A549 (cell line): ENCODE measurements at regions not wholly inside any gene's neighbourhood (a gene's known extent, or its start where the extent isn't known, plus 50 kb on each side); places are given as distances from the start of the nearest gene placed in this dataset.

Source experiments
- ATAC-seq, 2 experiments: fragments of 200-7000 bp in 1 of 2; fragments of >200 bp in 1 of 2; cut with Nextera tagmentation in 1 of 2; cut with Tn5 transposase in 1 of 2; 3 replicates each; pipeline versions ENCODE4 v1.8.0 to v1.9.1; 2018 to 2020; ENCODE audit warnings: mild to moderate bottlenecking in 1 of 2, moderate library complexity in 1 of 2
- CTCF ChIA-PET: fragments of 300-600 bp; sonication (Branson Sonifier 250); formaldehyde crosslinking; extraction: SDS; loops from one replicate; lab custom pipeline; 2021; ENCODE audit warnings: antibody characterized with exemption, inconsistent platforms; lab: Yijun Ruan, JAX
- POLR2A ChIA-PET: fragments of 350-600 bp; formaldehyde crosslinking; extraction: SDS; loops from one replicate; lab custom pipeline; 2021; ENCODE audit warnings: antibody characterized with exemption, inconsistent platforms; lab: Yijun Ruan, JAX
- DNase-seq, 2 experiments: peaks; one replicate each; pipeline versions ENCODE4 v3.0.0 to v3.0.0-alpha.2; 2011 to 2016; ENCODE audit warnings: low read depth in 1 of 2, low spot score in 1 of 2
- FAIRE-seq: peaks from 2 replicates; lab custom pipeline; 2011; peaks lifted over from hg19 to GRCh38; lab: Jason Lieb, UNC
- H3K27ac ChIP-seq, 2 experiments: fragments of >200 bp; sonication (Bioruptor Twin); formaldehyde crosslinking; 3 replicates each; pipeline ENCODE4 v1.5.1; 2016 to 2017
- H3K4me1 ChIP-seq: fragments of >200 bp; sonication (Bioruptor Twin); formaldehyde crosslinking; 3 replicates; pipeline ENCODE4 v1.6.1; 2016
- H3K4me2 ChIP-seq: fragments of >200 bp; sonication (Bioruptor Twin); formaldehyde crosslinking; 3 replicates; pipeline ENCODE4 v1.6.1; 2016
- H3K4me3 ChIP-seq: fragments of >200 bp; sonication (Bioruptor Twin); formaldehyde crosslinking; 3 replicates; pipeline ENCODE4 v1.5.1; 2016
- H3K9me3 ChIP-seq: fragments of >200 bp; sonication (Bioruptor Twin); formaldehyde crosslinking; 3 replicates; pipeline ENCODE4 v1.6.1; 2016
- CBX2 ChIP-seq: fragments of 200-600 bp; sonication (generic); IDR thresholded peaks from 2 replicates; pipeline ENCODE4 v1.6.1; 2016; ENCODE audit warnings: low read depth, mild to moderate bottlenecking, borderline replicate concordance
- CBX8 ChIP-seq: fragments of 200-600 bp; sonication (generic); IDR thresholded peaks from 2 replicates; pipeline ENCODE4 v1.6.1; 2016
- CEBPB ChIP-seq, 2 experiments: fragments of >200 bp in 1 of 2; sonication (Bioruptor Twin) in 1 of 2; formaldehyde crosslinking in 1 of 2; IDR thresholded peaks; 2 replicates each; pipeline ENCODE4 v1.6.1; 2012 to 2016
- CHD2 ChIP-seq: fragments of 150-350 bp; IDR thresholded peaks from 2 replicates; pipeline ENCODE4 v1.6.1; 2014; ENCODE audit warnings: low read length; ENCODE audit not compliant: partially characterized antibody
- ELK1 ChIP-seq: fragments of 150-350 bp; IDR thresholded peaks from 2 replicates; pipeline ENCODE4 v1.6.1; 2014; ENCODE audit warnings: low read depth, mild to moderate bottlenecking, low read length
- EP300 ChIP-seq, 2 experiments: fragments of >200 bp; sonication (Bioruptor Twin); formaldehyde crosslinking; IDR thresholded peaks; 2 replicates in 1 of 2; 3 replicates in 1 of 2; pipeline ENCODE4 v1.6.1; 2016 to 2017
- FOSL2 ChIP-seq, 2 experiments: fragments of 450-650 bp in 1 of 2; fragments of >200 bp in 1 of 2; sonication (Bioruptor Twin) in 1 of 2; formaldehyde crosslinking; IDR thresholded peaks; 2 replicates each; pipeline versions ENCODE4 v1.5.0 to v1.6.1; 2016 to 2020; ENCODE audit warnings: mild to moderate bottlenecking in 1 of 2, moderate library complexity in 1 of 2
- FOXS1 ChIP-seq: fragments of 250-450 bp; sonication (Bioruptor Pico); IDR thresholded peaks from 2 replicates; pipeline ENCODE4 v1.5.0; 2020; ENCODE audit warnings: mild to moderate bottlenecking, moderate library complexity
- HDAC2 ChIP-seq: fragments of 200-600 bp; sonication (generic); IDR thresholded peaks from 2 replicates; pipeline ENCODE4 v1.6.1; 2016
- HES2 ChIP-seq: fragments of >200 bp; sonication (Bioruptor Twin); formaldehyde crosslinking; IDR thresholded peaks from 2 replicates; pipeline ENCODE4 v1.6.1; 2016
- HMGXB4 ChIP-seq: fragments of 250-450 bp; sonication (Bioruptor Pico); IDR thresholded peaks from 2 replicates; pipeline ENCODE4 v1.5.0; 2021; ENCODE audit warnings: mild to moderate bottlenecking, moderate library complexity, borderline replicate concordance
- HOXB5 ChIP-seq: fragments of 250-450 bp; sonication (Bioruptor Pico); IDR thresholded peaks from 2 replicates; pipeline ENCODE4 v1.5.0; 2020; ENCODE audit warnings: mild to moderate bottlenecking, moderate library complexity
- JUN ChIP-seq, 2 experiments: fragments of >200 bp; sonication (Bioruptor Twin); formaldehyde crosslinking; IDR thresholded peaks; 2 replicates in 1 of 2; 3 replicates in 1 of 2; pipeline ENCODE4 v1.6.1; 2016 to 2017
- JUNB ChIP-seq: fragments of >200 bp; sonication (Bioruptor Twin); formaldehyde crosslinking; IDR thresholded peaks from 2 replicates; pipeline ENCODE4 v1.6.1; 2016
- KDM1A ChIP-seq: fragments of 200-600 bp; sonication (generic); IDR thresholded peaks from 2 replicates; pipeline ENCODE4 v1.6.1; 2016; ENCODE audit warnings: low read depth, mild to moderate bottlenecking
- KDM5A ChIP-seq: fragments of 200-600 bp; sonication (generic); IDR thresholded peaks from 2 replicates; pipeline ENCODE4 v1.6.1; 2016; ENCODE audit warnings: antibody characterized with exemption, mild to moderate bottlenecking
- MYC ChIP-seq: IDR thresholded peaks from 2 replicates; pipeline ENCODE4 v1.6.1; 2012; ENCODE audit warnings: mild to moderate bottlenecking, inconsistent platforms, low read length, improper control_type of control experiment, borderline replicate concordance
- NPAS2 ChIP-seq: fragments of 250-450 bp; sonication (Bioruptor Pico); IDR thresholded peaks from 2 replicates; pipeline ENCODE4 v1.8.0; 2022; ENCODE audit warnings: mild to moderate bottlenecking, moderate library complexity, borderline replicate concordance
- PBX3 ChIP-seq: IDR thresholded peaks from 2 replicates; pipeline ENCODE4 v1.6.1; 2012
- POLR2A ChIP-seq: IDR thresholded peaks from 2 replicates; pipeline ENCODE4 v1.6.1; 2012; ENCODE audit warnings: mild to moderate bottlenecking, low read length
- POLR2AphosphoS2 ChIP-seq: conservative IDR thresholded peaks from 2 replicates; pipeline ENCODE4 v1.6.1; 2012; ENCODE audit warnings: low read length, improper control_type of control experiment, inconsistent platforms
- RARB ChIP-seq: fragments of 250-450 bp; sonication (Bioruptor Pico); IDR thresholded peaks from 2 replicates; pipeline ENCODE4 v1.8.0; 2021; ENCODE audit warnings: mild to moderate bottlenecking, moderate library complexity
- RCOR1 ChIP-seq: fragments of 150-350 bp; IDR thresholded peaks from 2 replicates; pipeline ENCODE4 v1.6.1; 2014; ENCODE audit warnings: antibody characterized with exemption, low read length, low read depth
- RFX5 ChIP-seq: fragments of 450-650 bp; IDR thresholded peaks from 2 replicates; pipeline ENCODE4 v1.7.1; 2014; ENCODE audit warnings: antibody characterized with exemption, mild to moderate bottlenecking, moderate library complexity
- RNF2 ChIP-seq: fragments of 200-600 bp; sonication (generic); IDR thresholded peaks from 2 replicates; pipeline ENCODE4 v1.6.1; 2016; ENCODE audit warnings: low read depth, mild to moderate bottlenecking, antibody characterized with exemption, moderate library complexity, borderline replicate concordance
- SMC3 ChIP-seq: fragments of >200 bp; sonication (Bioruptor Twin); formaldehyde crosslinking; IDR thresholded peaks from 3 replicates; pipeline ENCODE4 v1.6.1; 2018; ENCODE audit warnings: inconsistent platforms
- TFCP2L1 ChIP-seq: fragments of 250-450 bp; sonication (Bioruptor Pico); IDR thresholded peaks from 2 replicates; pipeline ENCODE4 v1.5.0; 2021; ENCODE audit warnings: mild to moderate bottlenecking
- TP53 ChIP-seq: fragments of 250-450 bp; sonication (Bioruptor Pico); IDR thresholded peaks from 2 replicates; pipeline ENCODE4 v1.5.0; 2021; ENCODE audit warnings: mild to moderate bottlenecking, moderate library complexity
- USF2 ChIP-seq: fragments of 450-650 bp; IDR thresholded peaks from 2 replicates; pipeline ENCODE4 v1.6.1; 2014; ENCODE audit warnings: antibody characterized with exemption
- ZC3H11A ChIP-seq: fragments of 450-650 bp; IDR thresholded peaks from 2 replicates; pipeline ENCODE4 v1.6.1; 2014; ENCODE audit warnings: antibody characterized with exemption, mild to moderate bottlenecking
- ZSCAN20 ChIP-seq: fragments of 250-450 bp; sonication (Bioruptor Pico); IDR thresholded peaks from 2 replicates; pipeline ENCODE4 v1.8.0; 2022; ENCODE audit warnings: mild to moderate bottlenecking, moderate library complexity
- WGBS: methylation state at CpG from one replicate; pipeline ENCODE4 v1.1.6; 2017; ENCODE audit errors: missing lambda C conversion rate; 5-methylcytosine and 5-hydroxymethylcytosine counted together

GRCh38 chr13:47146991-47147811 lies 250.3 kb upstream of the HTR2A start:
- Histone ChIP-seq H3K27ac (no peak overlapping the region), H3K4me1 (no peaks in the 10 kb centered on the region), H3K4me3 (no peak overlapping the region), H3K9me3 (no peaks in the 10 kb centered on the region), H3K4me2 (no peak overlapping the region)
- ATAC-seq (no peak), FAIRE-seq (no peak), DNase-seq (no peak)
- 46% methylated on average over 2 of the region's 2 CpGs for WGBS
- POLR2A ChIA-PET: no interaction called here
- no peak for TF ChIP-seq JUNB
- TF ChIP-seq FOXS1 (CRISPR knock-in tag): no peak
- CTCF ChIA-PET: interaction anchor here (1.4 kb wide), 1 partner anchor 19 kb away, joined by 3 read pairs; no protein-coding TSS in a partner anchor

- H3K9me3 ChIP-seq: no peaks in the 10 kb centered on the region
- ATAC-seq: no peak
- FAIRE-seq: no peak
- ChIA-PET CTCF (interaction anchor here (1.5 kb wide), 1 partner anchor 12 kb away, joined by 3 read pairs; no protein-coding TSS in a partner anchor), POLR2A (no interaction called here)
- H3K27ac ChIP-seq: no peak overlapping the region
- no peak overlapping the region for H3K4me3 ChIP-seq
- no peak for DNase-seq
- no peaks in the 10 kb centered on the region for H3K4me1 ChIP-seq
- TF ChIP-seq SMC3 (no peak), HDAC2 (no peak), HOXB5 (no peak), CEBPB (IDR thresholded peaks at IDR 0.05) (no peak), ELK1 (no peak), USF2 (no peak), TFCP2L1 (CRISPR knock-in tag) (no peak), ZC3H11A (no peak), HMGXB4 (CRISPR knock-in tag) (no peak), RCOR1 (no peak), PBX3 (no peak), EP300 (IDR thresholded peaks at IDR 0.05) (no peak), RARB (no peak), ZSCAN20 (CRISPR knock-in tag) (no peak), RFX5 (no peak), POLR2A (no peak), CHD2 (no peak), KDM5A (no peak)
- no peak overlapping the region for H3K4me2 ChIP-seq
These were observed 249.3 kb upstream of the HTR2A start for GRCh38 chr13:47146136-47146535.

- no peak for ATAC-seq
- no peak overlapping the region for H3K4me3 ChIP-seq
- H3K9me3 ChIP-seq: no peaks in the 10 kb centered on the region
- no peak overlapping the region for H3K4me2 ChIP-seq
- POLR2A ChIA-PET: no interaction called here
- no peak for DNase-seq
- no peak for TF ChIP-seq TP53
- no peak for TF ChIP-seq RNF2
- no peak for TF ChIP-seq FOSL2 (IDR thresholded peaks at IDR 0.05)
- TF ChIP-seq FOSL2 (CRISPR knock-in tag; IDR thresholded peaks at IDR 0.05): no peak
- no peak for TF ChIP-seq NPAS2 (CRISPR knock-in tag)
- no peak for TF ChIP-seq POLR2AphosphoS2
- TF ChIP-seq HES2: no peak
- TF ChIP-seq CBX2: no peak
- no peak for TF ChIP-seq JUNB
- TF ChIP-seq MYC: no peak
- no peak for TF ChIP-seq CBX8
- no peak for TF ChIP-seq JUN (IDR thresholded peaks at IDR 0.05)
- TF ChIP-seq POLR2A: no peak
- no peak for TF ChIP-seq KDM1A
- TF ChIP-seq ZC3H11A: no peak
- WGBS: 0% methylated on average over 1 of the region's 1 CpG
- H3K4me1 ChIP-seq: no peaks in the 10 kb centered on the region
- CTCF ChIA-PET: interaction anchor here (0.7 kb wide), 1 partner anchor 1864 kb away, joined by 3 read pairs; no protein-coding TSS in a partner anchor
- no peak overlapping the region for H3K27ac ChIP-seq
- no peak for FAIRE-seq
These were observed 247.9 kb upstream of the HTR2A start for GRCh38 chr13:47144782-47145181.
